ENCODE measurements at regions not wholly inside any gene's neighbourhood (a gene's known extent, or its start where the extent isn't known, plus 50 kb on each side); places are given as distances from the start of the nearest gene placed in this dataset.

DNA sequence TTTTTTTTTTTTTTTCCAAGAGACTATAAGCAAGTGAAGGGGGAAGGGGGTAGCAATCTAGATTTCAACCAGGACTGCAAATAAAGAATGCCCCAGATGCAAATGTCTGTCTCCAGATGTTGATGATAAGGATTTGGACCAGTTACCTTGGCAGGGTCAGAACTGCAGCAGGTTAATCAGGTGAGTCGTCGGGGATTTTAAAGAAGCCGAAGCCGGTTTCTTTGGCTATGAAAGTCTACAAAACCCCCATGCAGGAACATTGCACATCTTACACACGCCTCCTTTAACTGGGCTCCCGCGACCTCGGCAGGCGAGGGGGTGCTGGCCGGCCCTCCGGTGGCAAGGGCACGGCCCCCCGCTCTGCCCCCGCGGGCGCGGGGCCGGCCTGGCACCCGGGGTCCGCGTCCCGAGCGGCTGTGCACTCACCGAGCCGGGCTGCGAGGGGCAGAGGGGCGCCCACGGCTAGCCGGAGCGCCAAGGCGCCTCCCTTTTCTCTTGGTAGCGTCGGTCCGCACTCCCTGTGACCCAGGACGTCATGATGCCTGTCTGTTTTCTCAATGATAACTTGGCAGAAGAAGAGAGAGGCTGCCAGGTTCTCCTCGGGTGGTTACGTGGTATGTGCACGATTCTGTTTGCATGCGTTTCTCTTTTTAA lies 366.3 kb upstream of the ESRRG start:
- peak; percentile 4 for DNase-seq (ENCODE audit: low read depth)

- DNase-seq (ENCODE audit: low read depth): no peak
Measured at GRCh38 chr1:217088521-217089284, 365.5 kb upstream of the ESRRG start.

- DNase-seq (ENCODE audit: low read depth): no peak
Measured at GRCh38 chr1:217088011-217088410, 364.8 kb upstream of the ESRRG start.

GRCh38 chr1:217079584-217079983 lies 356.4 kb upstream of the ESRRG start:
- DNase-seq (ENCODE audit: low read depth): no peak

- no peak for DNase-seq (ENCODE audit: low read depth)
Measured at GRCh38 chr1:217078959-217079358, 355.7 kb upstream of the ESRRG start.

GRCh38 chr1:217078078-217078690 lies 355.0 kb upstream of the ESRRG start:
- no peak for DNase-seq (ENCODE audit: low read depth)

DNA sequence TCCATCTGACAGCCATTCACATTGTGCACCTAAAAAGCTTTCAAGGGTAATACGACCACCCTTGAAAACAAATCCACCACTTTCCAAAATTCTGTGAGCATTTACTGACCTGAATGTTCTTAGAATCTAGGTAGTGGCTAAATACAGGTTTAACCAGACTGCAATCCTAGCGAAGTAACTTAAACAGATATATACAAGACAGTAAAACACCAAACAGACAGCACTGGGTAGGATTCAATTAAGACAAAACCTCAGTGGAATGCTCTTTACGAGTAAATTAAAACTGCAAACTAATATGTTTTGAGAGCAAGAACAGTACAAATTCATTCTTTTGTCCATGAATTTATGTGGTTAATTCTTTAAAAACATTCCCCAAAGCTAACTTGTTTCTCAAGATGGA lies 354.2 kb upstream of the ESRRG start:
- DNase-seq (ENCODE audit: low read depth): no peak

DNA sequence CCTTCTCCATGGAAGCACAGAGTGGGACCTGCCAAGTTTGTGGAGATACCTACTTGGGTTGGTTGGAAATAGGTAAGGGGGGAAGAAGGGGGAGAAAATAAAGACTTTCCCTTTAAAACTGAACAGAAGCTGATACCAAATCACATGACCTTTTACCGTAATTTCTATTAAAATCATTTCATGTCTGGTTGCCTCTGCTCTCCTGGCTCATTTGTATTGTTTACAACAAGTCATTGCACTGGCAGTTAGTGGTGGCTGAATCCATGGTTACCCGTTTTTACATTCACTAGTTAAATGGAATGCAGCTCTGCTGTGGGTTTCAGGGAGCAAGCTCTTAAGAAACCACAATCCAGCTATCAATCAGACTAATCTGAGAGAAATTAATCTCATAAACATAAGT lies 353.7 kb upstream of the ESRRG start:
- DNase-seq (ENCODE audit: low read depth): no peak

DNA sequence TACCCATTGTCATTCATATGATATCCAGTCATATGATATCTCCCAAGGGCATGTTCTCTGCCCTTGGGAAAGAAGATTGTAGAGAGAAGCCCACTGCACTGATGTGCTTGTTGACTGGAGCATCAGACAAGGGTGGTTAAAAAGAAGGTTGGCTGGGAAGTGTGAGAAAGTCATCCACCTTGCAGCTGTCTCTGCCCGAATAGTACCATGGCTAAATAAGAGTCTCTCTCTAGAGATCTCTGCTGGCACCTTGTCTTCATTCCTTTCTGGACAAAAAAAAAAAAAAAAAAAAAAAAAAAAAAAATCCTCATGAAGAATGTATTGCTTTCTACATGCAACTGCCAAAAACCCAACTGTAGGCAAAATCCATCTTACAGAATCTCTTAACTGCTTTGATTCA lies 349.7 kb upstream of the ESRRG start:
- no peak for DNase-seq (ENCODE audit: low read depth)

DNA sequence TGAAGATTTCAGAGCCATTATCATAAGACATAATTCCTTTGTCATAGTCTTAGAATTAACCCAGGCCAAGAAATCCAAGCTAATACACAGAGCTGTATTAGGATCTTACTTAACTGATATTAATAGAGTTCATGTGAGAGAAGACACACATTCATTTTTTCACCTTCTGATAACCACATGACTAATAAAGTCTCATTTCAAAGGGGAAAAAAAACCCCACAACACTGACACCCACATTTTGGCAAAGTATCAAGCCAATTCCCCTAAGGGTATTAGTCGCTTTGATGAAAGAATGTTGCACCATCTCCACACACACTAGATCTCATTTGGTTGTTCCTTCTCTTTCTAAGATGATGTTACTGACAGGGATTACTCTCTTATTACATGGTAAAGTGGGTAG lies 344.4 kb upstream of the ESRRG start:
- DNase-seq (ENCODE audit: low read depth): no peak

DNA sequence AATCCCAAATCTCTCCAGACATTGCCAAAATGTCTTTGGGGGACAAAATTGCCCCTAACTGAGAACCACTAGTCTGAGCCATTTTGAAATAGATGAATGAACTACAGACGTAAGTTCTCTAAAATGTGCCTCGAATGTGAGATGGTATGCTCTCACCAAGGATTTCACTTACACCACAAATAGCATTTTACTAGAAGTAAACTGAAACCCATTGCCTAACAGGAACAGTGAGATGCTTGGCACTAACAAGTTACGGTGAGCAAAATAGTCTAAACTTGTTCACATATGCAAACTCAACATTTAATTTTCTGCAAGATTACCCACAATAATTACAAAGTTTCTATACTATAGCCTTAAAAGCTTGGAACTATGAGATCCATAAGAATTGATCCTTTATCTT lies 343.6 kb upstream of the ESRRG start:
- no peak for DNase-seq (ENCODE audit: low read depth)

- DNase-seq (ENCODE audit: low read depth): no peak
Measured at GRCh38 chr1:217063172-217063908, 340.1 kb upstream of the ESRRG start.

DNA sequence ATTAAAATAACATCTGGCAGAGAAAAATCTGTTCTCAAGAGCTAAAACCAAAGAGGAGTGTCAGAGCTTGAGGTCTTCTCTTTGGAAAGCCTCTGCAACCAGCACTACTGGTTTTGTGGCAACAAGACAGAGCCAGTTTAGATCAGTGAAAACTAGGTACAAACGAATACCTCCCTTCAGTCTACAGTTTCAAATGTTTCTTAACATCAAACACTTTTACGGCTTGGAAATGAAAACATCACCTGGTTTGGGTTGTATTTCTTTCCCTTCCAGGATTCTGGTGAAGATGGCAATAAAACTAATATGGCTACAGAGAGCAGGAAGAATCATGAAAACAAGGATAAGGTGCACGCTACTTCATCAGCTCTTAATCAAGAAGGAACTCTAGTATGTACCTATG lies 339.4 kb upstream of the ESRRG start:
- no peak for DNase-seq (ENCODE audit: low read depth)

DNA sequence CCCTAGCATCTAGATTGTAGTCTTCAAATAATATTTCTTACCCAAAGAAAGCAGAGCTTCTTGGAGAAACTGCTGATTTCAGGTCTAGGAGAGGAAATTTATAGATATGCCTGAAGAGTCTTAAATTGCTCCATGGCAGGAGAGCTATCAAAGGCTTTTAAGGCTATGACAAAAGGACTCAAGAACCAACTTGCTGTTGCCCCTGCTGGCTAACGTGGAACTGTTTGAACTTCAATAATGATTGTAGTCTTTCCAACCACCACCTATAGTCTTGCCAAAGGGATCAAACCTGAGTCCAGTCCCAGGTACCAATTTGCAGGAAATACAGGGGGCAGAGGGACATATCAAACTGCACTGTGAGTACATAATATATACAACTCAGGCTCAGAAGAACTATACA lies 336.2 kb upstream of the ESRRG start:
- DNase-seq (ENCODE audit: low read depth): no peak

- DNase-seq (ENCODE audit: low read depth): no peak
Measured at GRCh38 chr1:217053676-217054075, 330.4 kb upstream of the ESRRG start.

- no peak for DNase-seq (ENCODE audit: low read depth)
Measured at GRCh38 chr1:217052626-217053025, 329.4 kb upstream of the ESRRG start.

DNA sequence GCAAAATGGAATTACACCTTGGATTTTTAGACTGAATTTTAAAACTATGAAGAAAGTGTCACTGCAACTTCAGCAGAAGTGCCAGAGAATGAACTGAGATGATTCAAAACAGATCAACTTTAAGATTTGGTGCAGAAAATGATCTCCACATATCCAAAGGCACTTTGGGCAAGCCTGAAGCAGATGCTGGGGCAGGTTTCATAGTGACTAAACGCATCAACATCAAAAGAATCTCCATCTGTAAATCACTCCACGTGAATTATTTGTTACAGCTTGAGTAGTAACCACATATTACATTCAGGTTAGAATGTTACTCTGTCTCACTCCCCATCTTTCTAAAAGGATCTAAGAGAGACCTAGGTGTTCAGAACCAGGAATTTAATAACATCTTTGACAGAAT lies 329.0 kb upstream of the ESRRG start:
- no peak for DNase-seq (ENCODE audit: low read depth)

- no peak for DNase-seq (ENCODE audit: low read depth)
Measured at GRCh38 chr1:217049721-217050120, 326.5 kb upstream of the ESRRG start.

DNA sequence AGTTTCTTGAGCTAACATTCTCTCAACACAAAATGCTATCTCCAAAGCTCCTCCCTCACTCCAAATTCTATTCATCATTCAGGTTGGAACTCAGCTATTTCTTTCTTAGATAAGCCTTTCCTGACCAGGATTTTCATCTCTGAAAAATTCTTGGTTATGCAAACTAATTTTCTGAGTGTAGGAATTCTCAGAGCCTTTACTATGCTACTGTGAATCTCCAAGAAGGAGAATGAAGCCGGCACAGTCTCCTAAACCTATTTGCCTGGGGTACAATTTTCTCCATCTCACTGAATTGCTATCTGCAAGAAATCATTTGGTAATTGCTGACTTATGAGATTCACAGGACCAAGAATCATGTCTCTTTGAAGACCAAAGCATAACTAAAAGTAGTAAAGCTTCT lies 325.9 kb upstream of the ESRRG start:
- no peak for DNase-seq (ENCODE audit: low read depth)

DNA sequence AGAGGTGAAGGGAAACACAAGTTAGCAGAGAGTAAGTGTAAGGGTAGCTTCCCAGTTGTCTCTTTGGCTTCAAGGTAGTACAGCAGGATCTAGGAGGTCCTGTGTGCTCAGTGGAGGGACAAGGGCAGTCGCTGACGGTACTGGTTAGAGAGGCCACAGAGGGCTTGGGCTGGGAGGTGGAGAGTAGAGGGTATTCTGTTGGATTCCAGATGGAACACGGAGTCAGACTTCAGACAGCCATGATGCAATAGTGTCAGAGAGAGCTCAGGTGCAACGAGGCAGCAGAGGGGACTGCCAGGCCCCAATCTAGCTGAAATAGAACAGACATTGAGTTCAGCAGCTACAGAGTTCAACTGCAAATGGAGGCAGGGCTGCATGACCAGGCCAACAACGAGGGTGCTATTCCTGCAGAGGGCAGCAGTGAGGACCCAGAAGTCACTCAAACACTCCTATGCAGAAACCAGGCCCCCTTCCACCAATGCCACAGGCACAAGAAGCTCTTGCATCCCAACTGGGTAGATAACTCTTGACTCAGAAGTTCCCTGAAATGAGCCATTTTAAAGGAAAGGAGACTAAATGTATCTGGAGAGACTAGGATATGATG lies 325.0 kb upstream of the ESRRG start:
- DNase-seq (ENCODE audit: low read depth): no peak

- no peak for DNase-seq (ENCODE audit: low read depth)
Measured at GRCh38 chr1:217040711-217041455, 317.7 kb upstream of the ESRRG start.

DNA sequence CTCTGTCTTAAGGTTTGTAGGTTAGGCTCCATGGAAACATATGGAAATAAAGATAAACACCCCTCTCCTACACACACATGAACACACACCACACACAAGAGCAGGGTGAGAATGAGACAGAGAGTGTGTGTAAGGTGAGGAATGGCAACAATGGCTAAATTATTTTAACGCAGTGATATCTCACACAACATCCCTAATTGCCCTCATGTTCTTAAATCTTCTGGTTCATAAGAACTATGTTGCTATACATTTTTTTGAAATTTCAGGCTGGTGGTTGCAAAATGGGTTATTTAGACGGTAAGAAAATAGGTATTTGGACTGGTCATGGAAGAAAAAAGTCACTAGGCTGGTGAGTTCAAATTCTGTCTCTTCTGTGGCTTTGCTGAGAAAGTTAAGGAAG lies 316.7 kb upstream of the ESRRG start:
- no peak for DNase-seq (ENCODE audit: low read depth)

Data from fibroblast of the conjunctiva (primary cell).